ENCODE measurements at regions not wholly inside any gene's neighbourhood (a gene's known extent, or its start where the extent isn't known, plus 50 kb on each side); places are given as distances from the start of the nearest gene placed in this dataset.

GRCh38 chr5:113809626-113810025 lies 296.1 kb downstream of the YTHDC2 start:
- RAD21 ChIA-PET (ENCODE audit: low non-redundant PET in 1 of 2, low total read pairs in 2 of 2, uncharacterized antibody in 2 of 2, unreplicated experiment in 2 of 2), result no interaction called here
- H3K27ac ChIP-seq (ENCODE audit: low read depth, low read length), result no peak overlapping the region
- BruUV-seq (replicated peaks), result no TSS peak
- TF ChIP-seq ATF3 (IDR thresholded peaks at IDR 0.05) (no peak), RAD21 (IDR thresholded peaks at IDR 0.05; ENCODE audit: low read depth) (no peak), EZH2 (IDR thresholded peaks at IDR 0.05) (no peak), SP1 (IDR thresholded peaks at IDR 0.05; ENCODE audit: low read depth) (no peak), ZFX (IDR thresholded peaks at IDR 0.05) (no peak), YY1 (IDR thresholded peaks at IDR 0.05; ENCODE audit: extremely low read depth, insufficient replicate concordance, low read depth, low read length) (no peak), ZBTB33 (IDR thresholded peaks at IDR 0.05; ENCODE audit: extremely low read depth, insufficient replicate concordance, low read length) (no peak), SRF (IDR thresholded peaks at IDR 0.05; ENCODE audit: low read depth) (no peak), REST (IDR thresholded peaks at IDR 0.05; ENCODE audit: low read depth) (no peak), MAX (IDR thresholded peaks at IDR 0.05) (no peak)
- no peaks in the 10 kb centered on the region for H3K4me1 ChIP-seq (ENCODE audit: control insufficient read depth in 1 of 2, insufficient read depth in 2 of 2, low read length in 2 of 2)
- H3K4me3 ChIP-seq (replicated peaks in 1 of 2; ENCODE audit: low read depth in 1 of 2, low read length in 2 of 2), result no peak overlapping the region
- POLR2A ChIA-PET, result no interaction called here
- H3K27me3 ChIP-seq (ENCODE audit: insufficient read depth, low read length), result peaks cover 58% of the 10 kb centered on the region
- CTCF ChIA-PET, result interaction anchor here (1.2 kb wide), 1 partner anchor 15 kb away, joined by 3 read pairs; no protein-coding TSS in a partner anchor
- ATAC-seq, result no peak
- no peaks in the 10 kb centered on the region for H3K79me2 ChIP-seq (ENCODE audit: insufficient read depth, low read length)
- intact Hi-C loops (cut with micrococcal nuclease), result loop anchor here (5.0 kb wide), 2 partner anchors 638 to 1258 kb away; no protein-coding TSS in a partner anchor
- no peaks in the 10 kb centered on the region for H3K9me3 ChIP-seq (ENCODE audit: control insufficient read depth in 1 of 2, insufficient read depth in 1 of 2, low read depth in 1 of 2, low read length in 2 of 2)
- H3K9me2 ChIP-seq (ENCODE audit: insufficient read depth), result no peaks in the 10 kb centered on the region
- no peaks in the 10 kb centered on the region for H3K36me3 ChIP-seq (ENCODE audit: control insufficient read depth in 1 of 2, insufficient read depth in 2 of 2, low read length in 2 of 2)
- H2AFZ ChIP-seq (ENCODE audit: low read depth, low read length, poor library complexity, severe bottlenecking), result no peak overlapping the region
- no peak for DNase-seq (ENCODE audit: low read depth, low spot score)
- no peak overlapping the region for H3K9ac ChIP-seq (ENCODE audit: low read length)
- no peak overlapping the region for H3K4me2 ChIP-seq (ENCODE audit: low read length)
- H4K20me1 ChIP-seq (ENCODE audit: insufficient read depth), result no peaks in the 10 kb centered on the region
